ENCODE measurements at regions not wholly inside any gene's neighbourhood (a gene's known extent, or its start where the extent isn't known, plus 50 kb on each side); places are given as distances from the start of the nearest gene placed in this dataset.

DNA sequence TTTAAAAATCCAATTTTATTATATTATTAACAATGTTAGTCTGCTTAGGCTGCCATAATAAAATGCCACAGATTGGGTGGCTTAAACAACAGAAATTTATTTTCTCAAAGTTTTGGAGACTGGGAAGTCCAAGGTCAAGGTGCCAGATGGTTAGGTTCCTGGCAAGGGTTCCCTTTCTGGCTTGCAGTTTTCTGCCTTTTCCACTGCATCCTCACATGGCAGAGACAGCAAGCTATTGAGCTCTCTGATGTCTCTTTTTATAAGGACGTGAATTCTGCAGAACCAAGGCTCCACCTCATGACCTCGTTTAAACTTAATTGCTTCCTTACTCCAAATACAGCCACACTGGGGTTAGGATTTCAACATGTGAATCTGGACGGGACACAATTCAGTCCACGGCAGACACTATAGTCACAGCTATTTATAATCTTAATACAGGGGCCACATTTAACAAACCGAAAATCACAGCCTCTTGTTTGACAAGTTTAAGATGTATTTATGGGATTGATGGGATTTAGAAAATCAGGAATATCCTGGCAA lies 174.9 kb upstream of the PUM3 start:
- no peaks in the 10 kb centered on the region for H3K36me3 ChIP-seq
- DNase-seq: no peak
- no peak overlapping the region for H3K9ac ChIP-seq (ENCODE audit: low read depth in 2 of 2, low read length in 2 of 2)
- H3K27me3 ChIP-seq: no peaks in the 10 kb centered on the region
- no peaks in the 10 kb centered on the region for H3K9me3 ChIP-seq
- H3K4me3 ChIP-seq: no peak overlapping the region
- H3K4me1 ChIP-seq: no peaks in the 10 kb centered on the region
- H3K27ac ChIP-seq: no peak overlapping the region
- intact Hi-C loops (cut with DNase I): no loop called here
- TF ChIP-seq, protein P1, sequence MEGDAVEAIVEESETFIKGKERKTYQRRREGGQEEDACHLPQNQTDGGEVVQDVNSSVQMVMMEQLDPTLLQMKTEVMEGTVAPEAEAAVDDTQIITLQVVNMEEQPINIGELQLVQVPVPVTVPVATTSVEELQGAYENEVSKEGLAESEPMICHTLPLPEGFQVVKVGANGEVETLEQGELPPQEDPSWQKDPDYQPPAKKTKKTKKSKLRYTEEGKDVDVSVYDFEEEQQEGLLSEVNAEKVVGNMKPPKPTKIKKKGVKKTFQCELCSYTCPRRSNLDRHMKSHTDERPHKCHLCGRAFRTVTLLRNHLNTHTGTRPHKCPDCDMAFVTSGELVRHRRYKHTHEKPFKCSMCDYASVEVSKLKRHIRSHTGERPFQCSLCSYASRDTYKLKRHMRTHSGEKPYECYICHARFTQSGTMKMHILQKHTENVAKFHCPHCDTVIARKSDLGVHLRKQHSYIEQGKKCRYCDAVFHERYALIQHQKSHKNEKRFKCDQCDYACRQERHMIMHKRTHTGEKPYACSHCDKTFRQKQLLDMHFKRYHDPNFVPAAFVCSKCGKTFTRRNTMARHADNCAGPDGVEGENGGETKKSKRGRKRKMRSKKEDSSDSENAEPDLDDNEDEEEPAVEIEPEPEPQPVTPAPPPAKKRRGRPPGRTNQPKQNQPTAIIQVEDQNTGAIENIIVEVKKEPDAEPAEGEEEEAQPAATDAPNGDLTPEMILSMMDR (IDR thresholded peaks at IDR 0.05): no peak

DNA sequence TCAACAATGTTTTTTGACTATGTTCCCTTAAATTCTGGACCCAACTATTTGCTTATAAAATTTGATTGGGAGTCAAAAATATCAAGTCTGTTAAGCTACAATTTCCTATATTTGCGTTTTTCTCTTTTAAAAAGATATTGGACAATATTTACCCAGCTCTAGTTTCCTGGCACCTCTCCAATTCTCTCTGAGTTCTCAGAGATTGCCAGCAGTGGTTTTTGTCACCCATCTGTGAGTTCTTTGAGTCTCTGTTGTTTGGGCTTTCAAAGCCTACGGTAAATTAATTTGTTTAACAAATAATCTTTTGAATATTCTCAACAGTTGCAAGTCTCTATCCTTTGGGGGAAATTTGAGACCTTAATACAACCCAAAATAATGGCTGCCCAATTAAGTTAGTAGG lies 174.2 kb upstream of the PUM3 start:
- no peak overlapping the region for H3K27ac ChIP-seq
- no peaks in the 10 kb centered on the region for H3K4me1 ChIP-seq
- TF ChIP-seq, protein P1 (IDR thresholded peaks at IDR 0.05): no peak
- H3K36me3 ChIP-seq: no peaks in the 10 kb centered on the region
- intact Hi-C loops (cut with DNase I): no loop called here
- no peak overlapping the region for H3K9ac ChIP-seq (ENCODE audit: low read depth in 2 of 2, low read length in 2 of 2)
- H3K27me3 ChIP-seq: no peaks in the 10 kb centered on the region
- H3K4me3 ChIP-seq: no peak overlapping the region
- H3K9me3 ChIP-seq: no peaks in the 10 kb centered on the region
- no peak for DNase-seq

GRCh38 chr9:3014178-3014577 lies 170.3 kb upstream of the PUM3 start:
- TF ChIP-seq, protein P1 (IDR thresholded peaks at IDR 0.05): no peak
- Histone ChIP-seq H3K4me3 (no peak overlapping the region), H3K27me3 (no peaks in the 10 kb centered on the region), H3K9ac (ENCODE audit: low read depth in 2 of 2, low read length in 2 of 2) (no peak overlapping the region), H3K9me3 (no peaks in the 10 kb centered on the region), H3K36me3 (no peaks in the 10 kb centered on the region), H3K27ac (no peak overlapping the region), H3K4me1 (no peaks in the 10 kb centered on the region)
- intact Hi-C loops (cut with DNase I): no loop called here
- no peak for DNase-seq

- no peak overlapping the region for H3K4me3 ChIP-seq
- TF ChIP-seq, protein P1 (IDR thresholded peaks at IDR 0.05): no peak
- no peak for DNase-seq
- no peaks in the 10 kb centered on the region for H3K4me1 ChIP-seq
- intact Hi-C loops (cut with DNase I): no loop called here
- H3K36me3 ChIP-seq: no peaks in the 10 kb centered on the region
- H3K9me3 ChIP-seq: no peaks in the 10 kb centered on the region
- H3K27ac ChIP-seq: no peak overlapping the region
- no peak overlapping the region for H3K9ac ChIP-seq (ENCODE audit: low read depth in 2 of 2, low read length in 2 of 2)
- no peaks in the 10 kb centered on the region for H3K27me3 ChIP-seq
Observed at GRCh38 chr9:3012842-3013241, 168.9 kb upstream of the PUM3 start.

DNA sequence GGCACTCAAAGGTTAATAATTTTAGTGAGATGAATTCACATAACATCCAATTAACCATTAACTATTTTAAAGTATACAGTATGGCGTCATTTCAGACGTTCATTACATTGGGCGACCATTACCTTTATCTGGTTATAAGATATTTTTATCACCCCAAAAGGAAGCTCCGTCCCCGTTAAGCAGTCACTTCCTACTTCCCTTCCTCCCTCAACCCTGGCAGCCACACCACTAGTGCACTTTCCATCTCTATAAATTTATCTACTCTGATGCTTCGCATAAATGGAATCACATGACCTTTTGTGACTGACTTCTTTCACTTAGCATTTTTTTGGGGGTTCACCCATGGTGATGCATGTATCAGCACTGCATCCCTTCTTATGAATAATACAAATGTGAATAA lies 168.3 kb upstream of the PUM3 start:
- Histone ChIP-seq H3K9ac (ENCODE audit: low read depth in 2 of 2, low read length in 2 of 2) (no peak overlapping the region), H3K9me3 (no peaks in the 10 kb centered on the region), H3K36me3 (no peaks in the 10 kb centered on the region), H3K4me1 (no peaks in the 10 kb centered on the region), H3K4me3 (no peak overlapping the region), H3K27me3 (no peaks in the 10 kb centered on the region), H3K27ac (no peak overlapping the region)
- DNase-seq: no peak
- intact Hi-C loops (cut with DNase I): no loop called here
- TF ChIP-seq, protein P1 (IDR thresholded peaks at IDR 0.05): no peak

Data from colonic mucosa (tissue), 4 donors.